ENCODE measurements at regions not wholly inside any gene's neighbourhood (a gene's known extent, or its start where the extent isn't known, plus 50 kb on each side); places are given as distances from the start of the nearest gene placed in this dataset.

DNA sequence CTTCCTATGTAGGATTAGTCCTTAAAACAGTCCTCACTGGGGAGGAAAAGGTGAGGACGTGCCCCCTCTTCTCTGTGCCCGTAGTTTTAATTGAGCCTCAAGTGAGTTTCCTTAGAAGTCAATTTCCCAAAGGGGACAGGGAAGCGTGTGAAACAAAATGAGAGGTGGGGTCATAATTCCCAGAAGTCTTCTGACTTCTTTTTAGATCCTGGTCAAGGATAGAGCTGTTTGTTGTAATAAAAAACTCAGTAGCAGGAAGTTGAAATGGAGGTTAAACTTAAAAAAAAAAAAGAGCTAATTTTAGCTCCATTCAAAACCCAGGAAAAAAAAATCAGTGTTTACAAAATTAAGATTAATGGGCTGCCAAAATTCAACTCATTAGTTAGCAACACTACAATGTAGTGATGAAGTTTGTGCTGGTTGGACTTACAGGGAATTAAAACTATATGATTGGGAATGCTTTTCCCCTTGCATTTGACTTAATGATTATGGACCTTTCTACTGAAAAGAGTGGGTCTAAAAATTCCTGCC is 158.3 kb upstream of the MEF2C start:
- TF ChIP-seq CTCF (IDR thresholded peaks at IDR 0.05) (no peak), EP300 (IDR thresholded peaks at IDR 0.05) (no peak), POLR2AphosphoS5 (IDR thresholded peaks at IDR 0.05) (no peak)

All from stomach (tissue), 4 donors.